GM19035 (cell line): ENCODE measurements at regions not wholly inside any gene's neighbourhood (a gene's known extent, or its start where the extent isn't known, plus 50 kb on each side); places are given as distances from the start of the nearest gene placed in this dataset.
"Not testable (repeated sequence)": the region's sequence is repeated elsewhere in the genome, so short reads cannot be mapped to it uniquely, and the experiment has no call there.

Experiments
- ATAC-seq: cut with Tn5 transposase; IDR thresholded peaks from one replicate; pipeline ENCODE4 v1.9.1; 2021; ENCODE audit not compliant: unreplicated experiment

GRCh38 chr12:107491856-107492255, 193.7 kb upstream of the PWP1 start:
- ATAC-seq, result no peak

GRCh38 chr12:107492393-107493134, 193.0 kb upstream of the PWP1 start:
- ATAC-seq, result no peak

GRCh38 chr12:107493135-107493494, 192.5 kb upstream of the PWP1 start:
- ATAC-seq, result no peak

GRCh38 chr12:107493666-107494065, 191.9 kb upstream of the PWP1 start:
- ATAC-seq, result no peak

GRCh38 chr12:107494331-107494730, 191.3 kb upstream of the PWP1 start:
- no peak for ATAC-seq

GRCh38 chr12:107495604-107496003, 190.0 kb upstream of the PWP1 start:
- ATAC-seq, result no peak

GRCh38 chr12:107497231-107497630, 188.4 kb upstream of the PWP1 start:
- no peak for ATAC-seq

GRCh38 chr12:107500307-107500706, 185.3 kb upstream of the PWP1 start:
- ATAC-seq, result no peak

- no peak for ATAC-seq
Measured at GRCh38 chr12:107501681-107502080, 183.9 kb upstream of the PWP1 start.

- ATAC-seq, result no peak
Measured at GRCh38 chr12:107503129-107503855, 182.3 kb upstream of the PWP1 start.

GRCh38 chr12:107503887-107504885, 181.4 kb upstream of the PWP1 start:
- ATAC-seq, result no peak

- no peak for ATAC-seq
Measured at GRCh38 chr12:107509421-107509820, 176.2 kb upstream of the PWP1 start.

- ATAC-seq, result no peak
Measured at GRCh38 chr12:107510211-107510610, 175.4 kb upstream of the PWP1 start.

- ATAC-seq, result no peak
Measured at GRCh38 chr12:107511292-107511691, 174.3 kb upstream of the PWP1 start.

GRCh38 chr12:107512391-107512790, 173.2 kb upstream of the PWP1 start:
- ATAC-seq, result no peak

- no peak for ATAC-seq
Measured at GRCh38 chr12:107513184-107513583, 172.4 kb upstream of the PWP1 start.

GRCh38 chr12:107513636-107514400, 171.8 kb upstream of the PWP1 start:
- ATAC-seq, result no peak

- no peak for ATAC-seq
Measured at GRCh38 chr12:107514887-107515445, 170.6 kb upstream of the PWP1 start.

GRCh38 chr12:107515446-107515958, 170.1 kb upstream of the PWP1 start:
- no peak for ATAC-seq

GRCh38 chr12:107517816-107518215, 167.8 kb upstream of the PWP1 start:
- not testable (repeated sequence) for ATAC-seq
